NB4 (cell line): ENCODE measurements at regions not wholly inside any gene's neighbourhood (a gene's known extent, or its start where the extent isn't known, plus 50 kb on each side); places are given as distances from the start of the nearest gene placed in this dataset.

Source experiments
- CTCF ChIP-seq: IDR thresholded peaks from one replicate; pipeline ENCODE4 v1.5.1; 2012; ENCODE audit warnings: low read depth, low read length
- MYC ChIP-seq: IDR thresholded peaks from 2 replicates; pipeline ENCODE4 v1.6.1; 2011; ENCODE audit warnings: low read depth, low read length
- POLR2A ChIP-seq: IDR thresholded peaks from 2 replicates; pipeline ENCODE4 v1.6.1; 2011; ENCODE audit warnings: mild to moderate bottlenecking; ENCODE audit not compliant: insufficient read length; ENCODE audit errors: extremely low read depth
- TF ChIP-seq, protein P1 (sequence below): IDR thresholded peaks from 2 replicates; pipeline ENCODE4 v1.6.1; 2011; ENCODE audit warnings: low read depth, low read length

- TF ChIP-seq CTCF (no peak), POLR2A (no peak), MYC (no peak)
- TF ChIP-seq, protein P1, sequence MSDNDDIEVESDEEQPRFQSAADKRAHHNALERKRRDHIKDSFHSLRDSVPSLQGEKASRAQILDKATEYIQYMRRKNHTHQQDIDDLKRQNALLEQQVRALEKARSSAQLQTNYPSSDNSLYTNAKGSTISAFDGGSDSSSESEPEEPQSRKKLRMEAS, result no peak
These were observed 807.4 kb upstream of the ADGRL2 start for GRCh38 chr1:80993154-80993980.
